ENCODE measurements at regions not wholly inside any gene's neighbourhood (a gene's known extent, or its start where the extent isn't known, plus 50 kb on each side); places are given as distances from the start of the nearest gene placed in this dataset.

DNA sequence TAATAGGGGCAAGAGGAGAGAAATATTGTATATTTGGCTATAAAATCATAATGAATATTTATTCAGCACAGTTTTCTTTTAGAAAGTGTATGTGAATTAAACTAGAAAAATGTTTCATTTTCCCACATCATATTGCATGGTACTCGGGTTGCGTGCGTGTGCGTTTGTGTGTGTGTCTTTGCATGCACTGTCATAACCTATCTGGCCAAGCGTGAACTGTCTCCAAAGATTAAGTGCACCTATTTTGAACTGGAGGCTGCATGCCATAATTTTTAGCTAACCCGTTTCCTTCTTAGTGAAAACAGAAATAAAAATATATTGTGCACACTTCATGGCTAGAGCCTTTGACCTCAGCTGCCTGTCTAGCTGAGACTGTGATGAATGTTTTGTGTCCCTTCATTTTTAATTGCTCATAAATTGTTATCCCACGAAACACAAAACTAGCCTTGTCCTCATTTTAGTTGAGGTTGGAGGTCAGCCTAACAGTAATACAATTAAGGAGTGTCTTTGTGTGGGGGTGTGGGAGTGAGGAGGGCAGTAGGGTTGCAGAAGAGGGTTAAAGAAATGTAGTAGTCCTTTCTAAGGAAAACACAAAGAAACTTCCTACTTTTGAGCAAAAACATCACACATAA, 336.1 kb upstream of the POU3F2 start:
- H3K79me2 ChIP-seq (ENCODE audit: low read depth): no peaks in the 10 kb centered on the region
- Mint-ChIP-seq H3K27me3 (ENCODE audit: insufficient read depth, low read depth) (peaks cover 4% of the 10 kb centered on the region), H3K36me3 (no peaks in the 10 kb centered on the region), H3K9me3 (no peaks in the 10 kb centered on the region), H3K4me1 (peaks cover 35% of the 10 kb centered on the region), H3K27ac (peak overlapping the region; percentile 92), H3K4me3 (peak overlapping the region; percentile 63)
- H4K20me1 ChIP-seq (ENCODE audit: low read depth): no peaks in the 10 kb centered on the region
- no peak for TF ChIP-seq EZH2phosphoT487 (IDR thresholded peaks at IDR 0.05)
- no peak for TF ChIP-seq EZH2 (IDR thresholded peaks at IDR 0.05)
- TF ChIP-seq, protein P1, sequence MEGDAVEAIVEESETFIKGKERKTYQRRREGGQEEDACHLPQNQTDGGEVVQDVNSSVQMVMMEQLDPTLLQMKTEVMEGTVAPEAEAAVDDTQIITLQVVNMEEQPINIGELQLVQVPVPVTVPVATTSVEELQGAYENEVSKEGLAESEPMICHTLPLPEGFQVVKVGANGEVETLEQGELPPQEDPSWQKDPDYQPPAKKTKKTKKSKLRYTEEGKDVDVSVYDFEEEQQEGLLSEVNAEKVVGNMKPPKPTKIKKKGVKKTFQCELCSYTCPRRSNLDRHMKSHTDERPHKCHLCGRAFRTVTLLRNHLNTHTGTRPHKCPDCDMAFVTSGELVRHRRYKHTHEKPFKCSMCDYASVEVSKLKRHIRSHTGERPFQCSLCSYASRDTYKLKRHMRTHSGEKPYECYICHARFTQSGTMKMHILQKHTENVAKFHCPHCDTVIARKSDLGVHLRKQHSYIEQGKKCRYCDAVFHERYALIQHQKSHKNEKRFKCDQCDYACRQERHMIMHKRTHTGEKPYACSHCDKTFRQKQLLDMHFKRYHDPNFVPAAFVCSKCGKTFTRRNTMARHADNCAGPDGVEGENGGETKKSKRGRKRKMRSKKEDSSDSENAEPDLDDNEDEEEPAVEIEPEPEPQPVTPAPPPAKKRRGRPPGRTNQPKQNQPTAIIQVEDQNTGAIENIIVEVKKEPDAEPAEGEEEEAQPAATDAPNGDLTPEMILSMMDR (IDR thresholded peaks at IDR 0.05): no peak
- H3K4me2 ChIP-seq: peak overlapping the region; percentile 40
- H3K9me3 ChIP-seq (ENCODE audit: low read depth): no peaks in the 10 kb centered on the region
- H3K4me3 ChIP-seq: no peak overlapping the region
- H3K27ac ChIP-seq: no peak overlapping the region
- H2AFZ ChIP-seq (replicated peaks): peak overlapping the region; percentile 14
- peaks cover 16% of the 10 kb centered on the region for H3K4me1 ChIP-seq
- no peak overlapping the region for H3K9ac ChIP-seq
- H3F3A ChIP-seq (ENCODE audit: low read depth): no peaks in the 10 kb centered on the region
- no peak for DNase-seq (ENCODE audit: low spot score)
- no peaks in the 10 kb centered on the region for H3K27me3 ChIP-seq
- no peaks in the 10 kb centered on the region for H3K36me3 ChIP-seq

DNA sequence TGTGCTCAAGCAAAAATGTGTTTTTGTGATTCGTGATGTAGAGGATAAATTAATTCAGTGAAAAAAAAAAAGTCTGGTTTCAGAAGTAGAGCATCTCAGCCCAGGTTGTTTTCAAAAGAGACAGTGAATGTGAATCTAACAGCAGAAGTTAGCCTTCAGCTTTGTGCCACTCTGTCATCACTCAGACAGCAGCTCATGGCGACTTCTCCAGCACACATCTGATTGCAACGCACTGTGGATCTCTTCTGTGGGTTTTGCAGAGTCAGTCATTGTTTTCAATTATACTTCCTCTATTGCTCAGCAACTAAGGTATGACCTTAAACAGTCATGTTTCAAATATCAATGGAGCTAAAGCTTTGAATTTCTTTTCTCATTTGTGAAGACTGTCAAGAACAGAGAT, 335.5 kb upstream of the POU3F2 start:
- Histone ChIP-seq H4K20me1 (ENCODE audit: low read depth) (no peaks in the 10 kb centered on the region), H3K4me3 (no peak overlapping the region), H3K27ac (no peak overlapping the region), H3F3A (ENCODE audit: low read depth) (no peaks in the 10 kb centered on the region), H3K4me2 (peak overlapping the region; percentile 40), H3K4me1 (peaks cover 16% of the 10 kb centered on the region), H3K9ac (no peak overlapping the region), H3K36me3 (no peaks in the 10 kb centered on the region), H3K79me2 (ENCODE audit: low read depth) (no peaks in the 10 kb centered on the region), H3K27me3 (no peaks in the 10 kb centered on the region), H2AFZ (replicated peaks) (peak overlapping the region; percentile 29), H3K9me3 (ENCODE audit: low read depth) (no peaks in the 10 kb centered on the region)
- H3K36me3 Mint-ChIP-seq: no peaks in the 10 kb centered on the region
- DNase-seq (ENCODE audit: low spot score): no peak
- H3K9me3 Mint-ChIP-seq: no peaks in the 10 kb centered on the region
- H3K4me3 Mint-ChIP-seq: peak overlapping the region; percentile 30
- H3K4me1 Mint-ChIP-seq: peaks cover 40% of the 10 kb centered on the region
- H3K27me3 Mint-ChIP-seq (ENCODE audit: insufficient read depth, low read depth): peaks cover 4% of the 10 kb centered on the region
- TF ChIP-seq, protein P1 (IDR thresholded peaks at IDR 0.05): no peak
- TF ChIP-seq EZH2 (IDR thresholded peaks at IDR 0.05) (no peak), EZH2phosphoT487 (IDR thresholded peaks at IDR 0.05) (no peak)
- peak overlapping the region; percentile 92 for H3K27ac Mint-ChIP-seq

DNA sequence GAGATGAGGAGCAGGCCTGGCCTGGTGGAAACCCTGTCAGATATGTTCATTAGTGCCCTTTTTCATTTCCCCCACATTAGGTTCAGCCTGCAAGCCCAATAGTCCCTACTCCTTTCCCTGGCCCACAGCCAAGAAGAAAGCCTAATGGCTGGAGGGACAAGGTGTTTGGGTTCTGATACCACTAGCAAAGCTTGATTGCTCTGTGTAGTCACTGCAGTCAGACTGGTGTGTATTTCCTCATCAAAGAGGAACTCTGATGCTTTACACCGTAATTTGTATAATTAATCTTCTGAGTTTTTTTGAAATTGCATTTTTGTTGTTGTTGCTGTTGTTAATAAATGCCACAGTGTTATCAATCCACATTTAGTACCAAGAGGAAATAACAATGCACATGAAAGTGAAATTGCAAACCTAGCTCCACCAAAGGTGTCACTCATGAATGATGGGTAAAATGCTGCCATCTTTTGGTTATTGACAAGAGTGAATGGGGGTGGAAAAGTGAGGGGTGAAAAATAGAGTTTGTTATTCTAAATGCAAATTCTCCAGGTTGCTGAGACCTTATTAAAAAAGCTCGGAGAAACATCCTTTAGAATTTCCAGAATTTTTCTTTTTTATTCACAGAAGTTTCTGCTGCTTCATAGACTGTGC, 320.2 kb upstream of the POU3F2 start:
- no peak overlapping the region for H3K27ac Mint-ChIP-seq
- peaks cover 23% of the 10 kb centered on the region for H3K4me1 ChIP-seq
- H3K9me3 ChIP-seq (ENCODE audit: low read depth): no peaks in the 10 kb centered on the region
- H3K4me1 Mint-ChIP-seq: peaks cover 37% of the 10 kb centered on the region
- peaks cover 24% of the 10 kb centered on the region for H3K27me3 ChIP-seq
- no peak for TF ChIP-seq EZH2phosphoT487 (IDR thresholded peaks at IDR 0.05)
- TF ChIP-seq, protein P1 (IDR thresholded peaks at IDR 0.05): peak; percentile 37
- TF ChIP-seq EZH2 (IDR thresholded peaks at IDR 0.05): no peak
- H3K27me3 Mint-ChIP-seq (ENCODE audit: insufficient read depth, low read depth): peaks cover 2% of the 10 kb centered on the region
- no peak overlapping the region for H2AFZ ChIP-seq (replicated peaks)
- no peak for DNase-seq (ENCODE audit: low spot score)
- no peaks in the 10 kb centered on the region for H3K36me3 ChIP-seq
- no peak overlapping the region for H3K4me2 ChIP-seq
- H3K9ac ChIP-seq: no peak overlapping the region
- no peaks in the 10 kb centered on the region for H4K20me1 ChIP-seq (ENCODE audit: low read depth)
- no peaks in the 10 kb centered on the region for H3K36me3 Mint-ChIP-seq
- H3K4me3 ChIP-seq: no peak overlapping the region
- peaks cover 26% of the 10 kb centered on the region for H3F3A ChIP-seq (ENCODE audit: low read depth)
- no peak overlapping the region for H3K27ac ChIP-seq
- H3K9me3 Mint-ChIP-seq: peaks cover 3% of the 10 kb centered on the region
- no peak overlapping the region for H3K4me3 Mint-ChIP-seq
- no peaks in the 10 kb centered on the region for H3K79me2 ChIP-seq (ENCODE audit: low read depth)

All from neural progenitor cell (in vitro differentiated cells).